BJ (cell line): ENCODE measurements at regions not wholly inside any gene's neighbourhood (a gene's known extent, or its start where the extent isn't known, plus 50 kb on each side); places are given as distances from the start of the nearest gene placed in this dataset.

Source experiments
- CTCF ChIA-PET: fragments of 350-600 bp; formaldehyde crosslinking; extraction: SDS; loops from one replicate; lab custom pipeline; 2021; ENCODE audit warnings: antibody characterized with exemption, inconsistent platforms; lab: Yijun Ruan, JAX
- POLR2A ChIA-PET: fragments of 300-600 bp; sonication (Branson Sonifier 250); formaldehyde crosslinking; extraction: SDS; loops from one replicate; lab custom pipeline; 2021; ENCODE audit warnings: antibody characterized with exemption; lab: Charles Lee
- DNase-seq: peaks from one replicate; pipeline ENCODE4 v3.0.0-alpha.2; 2011; ENCODE audit warnings: low read depth
- H3K27me3 ChIP-seq: 2 replicates; pipeline ENCODE4 v1.6.0; 2011; ENCODE audit warnings: low read length; ENCODE audit not compliant: control insufficient read depth, insufficient read depth
- H3K36me3 ChIP-seq: 2 replicates; pipeline ENCODE4 v1.5.1; 2011; ENCODE audit warnings: low read length; ENCODE audit not compliant: control insufficient read depth, insufficient read depth
- H3K4me3 ChIP-seq: 2 replicates; pipeline ENCODE4 v1.5.1; 2011; ENCODE audit warnings: low read depth, mild to moderate bottlenecking, control low read depth, low read length
- CTCF ChIP-seq: IDR thresholded peaks from 2 replicates; pipeline ENCODE4 v1.5.1; 2011; ENCODE audit warnings: low read depth, mild to moderate bottlenecking, control low read depth, inconsistent platforms, low read length, moderate library complexity; ENCODE audit not compliant: insufficient read depth

DNA sequence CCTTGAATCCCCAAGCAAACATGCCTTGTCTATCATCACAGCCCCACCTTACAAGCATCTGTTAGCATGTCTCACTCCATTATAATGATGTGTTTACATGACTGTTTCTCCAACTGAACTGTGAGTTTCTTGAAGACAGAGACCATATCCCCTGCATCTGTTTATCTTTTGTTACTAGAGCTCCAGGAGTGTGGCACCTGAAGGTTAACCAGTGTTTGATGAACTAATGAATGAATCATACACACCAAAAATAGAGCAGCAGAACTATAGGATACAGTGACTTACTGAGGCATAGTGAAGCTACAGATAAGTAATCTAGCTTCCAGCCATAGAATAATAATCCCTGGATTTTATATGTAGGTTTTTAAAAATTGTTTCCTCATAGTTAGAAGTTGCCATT is 331.0 kb downstream of the PCDH7 start:
- POLR2A ChIA-PET, result no interaction called here
- no peak for DNase-seq
- H3K36me3 ChIP-seq, result no peaks in the 10 kb centered on the region
- CTCF ChIA-PET, result no interaction called here
- H3K4me3 ChIP-seq, result no peak overlapping the region
- no peak for TF ChIP-seq CTCF
- H3K27me3 ChIP-seq, result no peaks in the 10 kb centered on the region

DNA sequence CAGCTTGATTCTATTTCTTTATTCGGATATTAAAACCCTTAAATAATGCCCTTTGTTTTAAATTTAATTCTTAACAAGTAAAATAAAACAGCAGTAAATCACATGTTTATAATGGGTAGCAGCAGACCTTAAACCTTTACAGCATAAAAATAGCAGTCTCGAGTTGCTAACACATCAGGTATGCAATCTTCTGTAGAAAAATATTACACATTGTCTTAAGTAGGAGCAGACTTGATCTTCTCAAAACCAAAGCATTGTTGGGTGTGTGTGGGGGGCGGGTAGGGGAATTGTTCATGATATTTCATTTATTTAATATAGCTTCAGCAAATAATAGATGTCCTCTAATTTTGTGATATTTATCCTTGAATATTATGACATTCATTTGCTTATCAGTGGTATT is 331.4 kb downstream of the PCDH7 start:
- ChIA-PET CTCF (no interaction called here), POLR2A (no interaction called here)
- TF ChIP-seq CTCF, result no peak
- H3K36me3 ChIP-seq, result no peaks in the 10 kb centered on the region
- no peak for DNase-seq
- H3K4me3 ChIP-seq, result no peak overlapping the region
- H3K27me3 ChIP-seq, result no peaks in the 10 kb centered on the region

DNA sequence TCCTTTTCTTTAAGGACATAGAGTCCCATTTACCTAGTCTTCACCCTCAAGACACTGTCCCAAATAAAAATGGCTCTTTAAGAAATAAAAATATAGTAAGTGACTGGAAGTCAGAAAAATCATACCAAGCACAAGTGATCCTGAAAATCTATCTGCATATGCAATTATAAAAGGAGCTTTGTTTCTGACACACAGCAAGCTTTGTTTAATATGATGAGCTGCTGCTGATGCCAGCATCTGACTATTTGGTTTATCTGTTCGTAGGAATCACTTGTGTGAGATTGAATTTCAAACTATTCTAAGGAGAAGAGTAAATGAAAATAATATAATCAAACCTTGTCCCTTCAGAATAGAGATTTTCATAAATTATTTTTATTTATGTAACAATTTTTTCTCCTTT is 332.4 kb downstream of the PCDH7 start:
- DNase-seq, result no peak
- TF ChIP-seq CTCF, result no peak
- no peaks in the 10 kb centered on the region for H3K27me3 ChIP-seq
- ChIA-PET CTCF (no interaction called here), POLR2A (no interaction called here)
- H3K4me3 ChIP-seq, result no peak overlapping the region
- no peaks in the 10 kb centered on the region for H3K36me3 ChIP-seq

DNA sequence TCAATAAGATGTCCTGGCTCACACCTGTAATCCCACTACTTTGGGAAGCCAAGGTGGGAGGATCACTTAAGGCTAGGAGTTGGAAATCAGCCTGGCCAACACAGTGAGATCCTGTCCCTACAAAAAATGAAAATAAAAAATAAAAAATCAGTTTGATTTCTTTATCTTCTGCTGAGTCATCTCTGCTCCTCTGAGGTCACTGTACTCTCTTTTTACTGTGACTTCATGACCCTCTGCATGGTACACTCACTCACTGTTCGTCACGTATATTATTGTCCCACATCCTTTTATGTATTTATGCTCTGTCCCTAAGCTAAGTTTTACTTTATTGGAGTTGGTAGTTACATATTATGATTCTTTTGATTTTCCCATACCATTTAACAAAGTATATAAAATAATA is 333.3 kb downstream of the PCDH7 start:
- Histone ChIP-seq H3K4me3 (no peak overlapping the region), H3K36me3 (no peaks in the 10 kb centered on the region), H3K27me3 (no peaks in the 10 kb centered on the region)
- DNase-seq, result no peak
- ChIA-PET CTCF (interaction anchor here (1.1 kb wide), 1 partner anchor 8 kb away, joined by 3 read pairs; no protein-coding TSS in a partner anchor), POLR2A (no interaction called here)
- TF ChIP-seq CTCF, result no peak

GRCh38 chr4:31054295-31054694 is 334.1 kb downstream of the PCDH7 start:
- TF ChIP-seq CTCF, result no peak
- ChIA-PET CTCF (interaction anchor here (1.1 kb wide), 1 partner anchor 9 kb away, joined by 3 read pairs; no protein-coding TSS in a partner anchor), POLR2A (no interaction called here)
- no peaks in the 10 kb centered on the region for H3K27me3 ChIP-seq
- no peak overlapping the region for H3K4me3 ChIP-seq
- no peak for DNase-seq
- no peaks in the 10 kb centered on the region for H3K36me3 ChIP-seq
